HEK293 (cell line): ENCODE measurements at regions not wholly inside any gene's neighbourhood (a gene's known extent, or its start where the extent isn't known, plus 50 kb on each side); places are given as distances from the start of the nearest gene placed in this dataset.

ENCODE experiments used
- CTCF ChIA-PET: fragments of 350-600 bp; formaldehyde crosslinking; extraction: SDS; loops from one replicate; lab custom pipeline; 2021; ENCODE audit warnings: antibody characterized with exemption; lab: Yijun Ruan, JAX
- POLR2A ChIA-PET: fragments of 300-600 bp; formaldehyde crosslinking; extraction: SDS; loops from one replicate; lab custom pipeline; 2020; ENCODE audit warnings: antibody characterized with exemption, inconsistent platforms; lab: Yijun Ruan, JAX
- H3K27ac ChIP-seq: fragments of 200-500 bp; sonication (Bioruptor generic); 2 replicates; pipeline ENCODE4 v1.5.1; 2014; ENCODE audit warnings: low read depth, low read length, control low read depth, inconsistent platforms; ENCODE audit errors: extremely low read depth
- H3K36me3 ChIP-seq, 2 experiments: fragments of 200-500 bp in 1 of 2; sonication (Bioruptor generic) in 1 of 2; 1 replicate in 1 of 2; 2 replicates in 1 of 2; pipeline ENCODE4 v1.5.1; 2014 to 2017; ENCODE audit warnings: inconsistent platforms in 2 of 2, low read length in 2 of 2; ENCODE audit not compliant: control insufficient read depth in 2 of 2, insufficient read depth in 1 of 2
- H3K4me1 ChIP-seq: fragments of 200-500 bp; sonication (Bioruptor generic); 2 replicates; pipeline ENCODE4 v1.5.1; 2014; ENCODE audit warnings: mild to moderate bottlenecking, low read length, inconsistent platforms; ENCODE audit not compliant: control insufficient read depth, insufficient read depth
- H3K4me3 ChIP-seq: 2 replicates; pipeline ENCODE4 v1.5.1; 2011; ENCODE audit warnings: low read depth, mild to moderate bottlenecking, control low read depth, low read length, moderate library complexity
- H3K9me3 ChIP-seq: fragments of 200-500 bp; sonication (Bioruptor generic); 2 replicates; pipeline ENCODE4 v1.5.1; 2014; ENCODE audit warnings: low read depth, low read length, inconsistent platforms; ENCODE audit not compliant: control insufficient read depth, insufficient read depth
- AEBP2 ChIP-seq: fragments of 450-650 bp; formaldehyde crosslinking; IDR thresholded peaks from 2 replicates; pipeline ENCODE4 v1.5.1; 2016; ENCODE audit warnings: missing biosample characterization, missing genetic modification characterization, borderline replicate concordance
- FEZF1 ChIP-seq: fragments of 450-650 bp; formaldehyde crosslinking; IDR thresholded peaks from 2 replicates; pipeline ENCODE4 v1.5.1; 2016; ENCODE audit warnings: missing biosample characterization, missing genetic modification characterization
- GFI1B ChIP-seq: fragments of 450-650 bp; formaldehyde crosslinking; IDR thresholded peaks from 2 replicates; pipeline ENCODE4 v1.5.1; 2016; ENCODE audit warnings: missing biosample characterization, missing genetic modification characterization
- GLI4 ChIP-seq: fragments of 450-650 bp; formaldehyde crosslinking; IDR thresholded peaks from 2 replicates; pipeline ENCODE4 v1.5.1; 2016; ENCODE audit warnings: missing biosample characterization, missing genetic modification characterization
- HOXA7 ChIP-seq: sonication (generic); formaldehyde crosslinking; IDR thresholded peaks from 2 replicates; pipeline ENCODE4 v1.8.1; 2022; ENCODE audit warnings: missing genetic modification reagents, borderline replicate concordance
- REPIN1 ChIP-seq: fragments of 450-650 bp; formaldehyde crosslinking; IDR thresholded peaks from 2 replicates; pipeline ENCODE4 v1.5.1; 2017; ENCODE audit warnings: missing biosample characterization, missing genetic modification characterization, low read depth
- SALL2 ChIP-seq: fragments of 450-650 bp; formaldehyde crosslinking; IDR thresholded peaks from 2 replicates; pipeline ENCODE4 v1.5.0; 2017; ENCODE audit warnings: missing biosample characterization, mild to moderate bottlenecking, missing genetic modification characterization, borderline replicate concordance
- SETDB1 ChIP-seq: IDR thresholded peaks from one replicate; pipeline ENCODE4 v1.6.1; 2017; ENCODE audit warnings: mild to moderate bottlenecking, low read length, moderate library complexity, mixed read lengths; ENCODE audit not compliant: insufficient read length
- TCF7L2 ChIP-seq: IDR thresholded peaks from 2 replicates; pipeline ENCODE4 v1.6.1; 2011; ENCODE audit warnings: low read depth, mild to moderate bottlenecking, inconsistent platforms, low read length, moderate library complexity, borderline replicate concordance
- ZBTB21 ChIP-seq: fragments of 450-650 bp; formaldehyde crosslinking; IDR thresholded peaks from 2 replicates; pipeline ENCODE4 v1.5.1; 2017; ENCODE audit warnings: missing biosample characterization, missing genetic modification characterization
- ZFHX2 ChIP-seq: fragments of 450-650 bp; formaldehyde crosslinking; conservative IDR thresholded peaks from 2 replicates; pipeline ENCODE4 v1.5.1; 2016; ENCODE audit warnings: missing biosample characterization, missing genetic modification characterization
- ZFP69B ChIP-seq: fragments of 450-650 bp; formaldehyde crosslinking; IDR thresholded peaks from 2 replicates; pipeline ENCODE4 v1.5.1; 2016; ENCODE audit warnings: missing biosample characterization, missing genetic modification characterization
- ZNF174 ChIP-seq: fragments of 450-650 bp; formaldehyde crosslinking; IDR thresholded peaks from 2 replicates; pipeline ENCODE4 v1.5.0; 2017; ENCODE audit warnings: missing biosample characterization, mild to moderate bottlenecking, missing genetic modification characterization
- ZNF184 ChIP-seq: fragments of 450-650 bp; IDR thresholded peaks from 2 replicates; pipeline ENCODE4 v1.5.1; 2018; ENCODE audit warnings: missing biosample characterization, mild to moderate bottlenecking, missing genetic modification characterization
- ZNF785 ChIP-seq: fragments of 450-650 bp; formaldehyde crosslinking; IDR thresholded peaks from 2 replicates; pipeline ENCODE4 v1.5.1; 2016; ENCODE audit warnings: missing biosample characterization, missing genetic modification characterization
- TF ChIP-seq, protein P1 (sequence below): fragments of 450-650 bp; formaldehyde crosslinking; IDR thresholded peaks from 2 replicates; pipeline ENCODE4 v1.5.1; 2017; ENCODE audit warnings: missing biosample characterization, missing genetic modification characterization
- TF ChIP-seq, protein P2 (sequence below): fragments of 450-650 bp; formaldehyde crosslinking; IDR thresholded peaks from 2 replicates; pipeline ENCODE4 v1.5.1; 2016; ENCODE audit warnings: missing biosample characterization, missing genetic modification characterization
- TF ChIP-seq, protein P3 (sequence below): IDR thresholded peaks from 2 replicates; pipeline ENCODE4 v1.6.1; 2011; ENCODE audit warnings: mild to moderate bottlenecking, low read depth, low read length, borderline replicate concordance

DNA sequence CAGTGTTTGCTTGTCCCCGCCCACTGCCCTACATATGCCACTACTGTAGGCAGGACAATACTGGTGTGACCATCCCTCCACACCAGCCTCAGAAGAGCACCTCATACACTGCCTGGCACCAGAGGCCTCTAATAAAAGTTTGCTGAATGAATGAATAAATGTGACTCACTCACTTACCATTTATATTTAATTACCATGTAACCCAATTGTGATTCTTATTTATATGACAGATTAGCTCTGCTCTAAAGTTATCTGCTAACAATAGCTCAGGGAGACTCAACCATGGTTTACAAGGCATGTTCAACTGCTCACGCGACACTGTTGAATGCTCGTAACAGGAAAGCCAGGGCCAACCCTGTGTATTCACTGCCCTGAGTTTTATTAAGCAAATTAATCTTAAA is 66.0 kb upstream of the DOCK9 start:
- H3K9me3 ChIP-seq: no peaks in the 10 kb centered on the region
- no peaks in the 10 kb centered on the region for H3K36me3 ChIP-seq
- H3K4me1 ChIP-seq: no peaks in the 10 kb centered on the region
- H3K4me3 ChIP-seq: no peak overlapping the region
- no peak overlapping the region for H3K27ac ChIP-seq
- TF ChIP-seq ZNF785 (tag by site-specific recombination) (no peak), ZFHX2 (tag by site-specific recombination) (no peak), ZNF174 (tag by site-specific recombination) (no peak), FEZF1 (tag by site-specific recombination) (peak; percentile 33; the same call in 1 of the 2 replicates), ZNF184 (tag by site-specific recombination) (no peak), SETDB1 (no peak)
- TF ChIP-seq, protein P1, sequence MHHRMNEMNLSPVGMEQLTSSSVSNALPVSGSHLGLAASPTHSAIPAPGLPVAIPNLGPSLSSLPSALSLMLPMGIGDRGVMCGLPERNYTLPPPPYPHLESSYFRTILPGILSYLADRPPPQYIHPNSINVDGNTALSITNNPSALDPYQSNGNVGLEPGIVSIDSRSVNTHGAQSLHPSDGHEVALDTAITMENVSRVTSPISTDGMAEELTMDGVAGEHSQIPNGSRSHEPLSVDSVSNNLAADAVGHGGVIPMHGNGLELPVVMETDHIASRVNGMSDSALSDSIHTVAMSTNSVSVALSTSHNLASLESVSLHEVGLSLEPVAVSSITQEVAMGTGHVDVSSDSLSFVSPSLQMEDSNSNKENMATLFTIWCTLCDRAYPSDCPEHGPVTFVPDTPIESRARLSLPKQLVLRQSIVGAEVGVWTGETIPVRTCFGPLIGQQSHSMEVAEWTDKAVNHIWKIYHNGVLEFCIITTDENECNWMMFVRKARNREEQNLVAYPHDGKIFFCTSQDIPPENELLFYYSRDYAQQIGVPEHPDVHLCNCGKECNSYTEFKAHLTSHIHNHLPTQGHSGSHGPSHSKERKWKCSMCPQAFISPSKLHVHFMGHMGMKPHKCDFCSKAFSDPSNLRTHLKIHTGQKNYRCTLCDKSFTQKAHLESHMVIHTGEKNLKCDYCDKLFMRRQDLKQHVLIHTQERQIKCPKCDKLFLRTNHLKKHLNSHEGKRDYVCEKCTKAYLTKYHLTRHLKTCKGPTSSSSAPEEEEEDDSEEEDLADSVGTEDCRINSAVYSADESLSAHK (tag by site-specific recombination): no peak
- POLR2A ChIA-PET: no interaction called here
- CTCF ChIA-PET: interaction anchor here (0.5 kb wide), 1 partner anchor 10 kb away, joined by 3 read pairs; no protein-coding TSS in a partner anchor

DNA sequence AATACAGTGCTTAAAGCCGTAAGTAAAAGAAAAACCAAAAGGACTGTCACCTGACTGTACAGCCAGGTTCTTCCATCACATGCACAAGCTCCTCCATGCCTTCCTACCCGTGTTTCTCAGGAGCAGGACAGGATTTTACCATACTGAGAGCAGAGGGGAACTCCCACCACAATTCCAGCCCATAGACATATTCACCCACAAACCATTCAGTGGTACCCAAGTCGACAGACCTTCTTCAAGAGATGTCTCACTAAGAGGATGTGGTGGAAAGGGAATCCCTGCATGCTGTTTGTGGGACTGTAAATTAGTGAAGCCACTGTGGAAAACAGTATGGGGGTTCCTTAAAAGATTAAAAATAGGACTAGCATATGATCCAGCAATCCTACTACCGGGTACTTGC is 66.9 kb upstream of the DOCK9 start:
- CTCF ChIA-PET: interaction anchor here (0.6 to 0.7 kb wide), 2 partner anchors 28 to 220 kb away, joined by 4 to 5 read pairs; no protein-coding TSS in a partner anchor
- TF ChIP-seq ZNF174 (tag by site-specific recombination) (no peak), SALL2 (tag by site-specific recombination) (no peak), REPIN1 (tag by site-specific recombination) (no peak), GFI1B (tag by site-specific recombination) (no peak), GLI4 (tag by site-specific recombination) (no peak), TCF7L2 (no peak), ZFP69B (tag by site-specific recombination) (no peak), ZBTB21 (tag by site-specific recombination) (no peak), HOXA7 (CRISPR knock-in tag) (no peak), AEBP2 (tag by site-specific recombination) (no peak)
- TF ChIP-seq, protein P2, sequence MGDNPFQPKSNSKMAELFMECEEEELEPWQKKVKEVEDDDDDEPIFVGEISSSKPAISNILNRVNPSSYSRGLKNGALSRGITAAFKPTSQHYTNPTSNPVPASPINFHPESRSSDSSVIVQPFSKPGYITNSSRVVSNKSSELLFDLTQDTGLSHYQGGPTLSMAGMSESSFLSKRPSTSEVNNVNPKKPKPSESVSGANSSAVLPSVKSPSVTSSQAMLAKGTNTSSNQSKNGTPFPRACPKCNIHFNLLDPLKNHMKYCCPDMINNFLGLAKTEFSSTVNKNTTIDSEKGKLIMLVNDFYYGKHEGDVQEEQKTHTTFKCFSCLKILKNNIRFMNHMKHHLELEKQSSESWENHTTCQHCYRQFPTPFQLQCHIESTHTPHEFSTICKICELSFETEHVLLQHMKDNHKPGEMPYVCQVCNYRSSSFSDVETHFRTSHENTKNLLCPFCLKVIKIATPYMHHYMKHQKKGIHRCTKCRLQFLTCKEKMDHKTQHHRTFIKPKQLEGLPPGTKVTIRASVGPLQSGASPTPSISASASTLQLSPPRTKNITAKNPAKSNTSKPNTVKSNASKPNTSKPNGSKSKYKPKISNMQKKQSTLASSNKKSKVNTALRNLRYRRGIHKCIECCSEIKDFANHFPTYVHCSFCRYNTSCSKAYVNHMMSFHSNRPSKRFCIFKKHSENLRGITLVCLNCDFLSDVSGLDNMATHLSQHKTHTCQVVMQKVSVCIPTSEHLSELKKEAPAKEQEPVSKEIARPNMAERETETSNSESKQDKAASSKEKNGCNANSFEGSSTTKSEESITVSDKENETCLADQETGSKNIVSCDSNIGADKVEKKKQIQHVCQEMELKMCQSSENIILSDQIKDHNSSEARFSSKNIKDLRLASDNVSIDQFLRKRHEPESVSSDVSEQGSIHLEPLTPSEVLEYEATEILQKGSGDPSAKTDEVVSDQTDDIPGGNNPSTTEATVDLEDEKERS (tag by site-specific recombination): no peak
- TF ChIP-seq, protein P3, sequence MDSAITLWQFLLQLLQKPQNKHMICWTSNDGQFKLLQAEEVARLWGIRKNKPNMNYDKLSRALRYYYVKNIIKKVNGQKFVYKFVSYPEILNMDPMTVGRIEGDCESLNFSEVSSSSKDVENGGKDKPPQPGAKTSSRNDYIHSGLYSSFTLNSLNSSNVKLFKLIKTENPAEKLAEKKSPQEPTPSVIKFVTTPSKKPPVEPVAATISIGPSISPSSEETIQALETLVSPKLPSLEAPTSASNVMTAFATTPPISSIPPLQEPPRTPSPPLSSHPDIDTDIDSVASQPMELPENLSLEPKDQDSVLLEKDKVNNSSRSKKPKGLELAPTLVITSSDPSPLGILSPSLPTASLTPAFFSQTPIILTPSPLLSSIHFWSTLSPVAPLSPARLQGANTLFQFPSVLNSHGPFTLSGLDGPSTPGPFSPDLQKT: no peak
- TF ChIP-seq, all 188 proteins: peak for 0
- POLR2A ChIA-PET: no interaction called here
- Histone ChIP-seq H3K9me3 (no peaks in the 10 kb centered on the region), H3K4me3 (no peak overlapping the region), H3K27ac (no peak overlapping the region), H3K4me1 (no peaks in the 10 kb centered on the region), H3K36me3 (no peaks in the 10 kb centered on the region)
